GM18867 (cell line): ENCODE measurements at regions not wholly inside any gene's neighbourhood (a gene's known extent, or its start where the extent isn't known, plus 50 kb on each side); places are given as distances from the start of the nearest gene placed in this dataset.
A peak's percentile ranks its signal among the peaks of the same experiment; 100 is the strongest.
"Not testable (repeated sequence)": the region's sequence is repeated elsewhere in the genome, so short reads cannot be mapped to it uniquely, and the experiment has no call there.

Experiments used
- ATAC-seq: cut with Tn5 transposase; IDR thresholded peaks from one replicate; pipeline ENCODE4 v1.9.1; 2021; ENCODE audit warnings: mild to moderate bottlenecking, moderate library complexity; ENCODE audit not compliant: unreplicated experiment

DNA sequence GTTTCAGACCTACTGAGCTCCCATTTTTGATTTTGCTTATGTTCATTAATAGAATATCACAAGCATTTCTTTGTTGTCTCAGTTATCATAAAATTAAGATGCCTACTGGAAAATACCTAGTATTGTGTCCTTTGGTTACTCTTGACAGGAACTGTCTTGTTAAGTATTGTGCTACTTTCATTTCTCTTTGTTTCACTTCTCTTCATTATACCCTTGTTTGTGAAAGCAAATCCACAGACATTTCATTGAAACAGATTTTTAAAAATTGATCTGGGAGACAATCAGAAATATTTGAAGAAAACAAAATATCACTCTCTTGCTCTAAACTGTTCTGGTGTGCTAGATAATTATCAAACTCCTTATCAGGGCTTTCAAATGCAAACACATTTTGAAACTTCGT lies 290.5 kb upstream of the EYS start:
- no peak for ATAC-seq

DNA sequence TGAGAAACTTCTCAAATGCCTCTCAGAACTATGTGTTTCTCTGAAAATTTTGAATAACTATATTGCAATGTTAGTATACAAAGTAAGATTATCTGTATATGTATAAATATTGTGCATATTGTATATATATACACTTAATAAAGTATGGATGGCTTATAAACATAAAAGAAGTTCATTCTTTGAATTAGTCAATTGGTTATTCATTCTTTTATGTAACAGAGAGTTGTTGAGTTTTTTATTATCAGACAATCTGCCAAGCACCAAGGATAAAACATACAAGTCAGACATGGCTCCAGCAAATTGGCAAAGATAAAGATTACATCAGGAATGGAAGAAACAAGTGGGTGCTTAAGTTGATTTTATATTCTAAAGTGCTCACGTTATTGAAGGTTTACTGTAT lies 289.1 kb upstream of the EYS start:
- ATAC-seq = no peak

DNA sequence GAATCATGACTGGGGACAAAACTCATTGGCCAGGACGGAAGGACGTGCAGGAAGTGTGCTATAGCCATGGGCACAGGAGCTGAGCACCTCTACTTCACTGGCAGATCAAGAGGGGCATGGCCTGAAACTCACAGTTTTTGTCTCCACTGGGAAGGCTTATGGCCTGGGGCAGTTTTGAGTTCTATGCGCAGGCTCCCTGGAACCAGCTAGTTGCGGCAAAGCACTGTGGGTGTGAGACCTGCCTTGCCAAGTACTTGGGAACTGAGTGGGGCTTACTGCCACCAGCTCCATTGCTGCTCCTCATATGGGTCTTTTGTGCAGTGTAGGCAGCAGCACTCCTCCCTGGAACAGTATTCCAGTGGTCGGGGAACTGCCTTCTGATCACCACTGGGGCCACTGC lies 282.6 kb upstream of the EYS start:
- ATAC-seq = no peak

DNA sequence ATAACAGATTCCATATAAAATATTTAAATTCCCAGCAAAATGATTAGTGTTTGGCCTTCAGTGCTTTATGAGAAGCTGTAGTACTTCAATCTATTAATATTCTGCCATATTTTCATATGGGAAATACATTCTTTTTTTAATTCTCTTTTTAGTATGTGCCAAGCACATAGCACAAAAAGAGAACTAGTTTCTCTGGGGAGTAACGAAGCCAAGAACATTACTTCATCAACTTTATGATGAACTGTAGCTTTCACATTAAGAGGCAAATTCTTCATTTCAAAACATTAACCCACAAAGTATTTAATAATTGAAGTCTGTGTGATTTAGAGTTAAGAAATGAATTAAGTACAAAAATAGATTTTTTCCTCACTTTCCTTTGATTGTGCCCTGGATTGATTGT lies 281.0 kb upstream of the EYS start:
- ATAC-seq = no peak

DNA sequence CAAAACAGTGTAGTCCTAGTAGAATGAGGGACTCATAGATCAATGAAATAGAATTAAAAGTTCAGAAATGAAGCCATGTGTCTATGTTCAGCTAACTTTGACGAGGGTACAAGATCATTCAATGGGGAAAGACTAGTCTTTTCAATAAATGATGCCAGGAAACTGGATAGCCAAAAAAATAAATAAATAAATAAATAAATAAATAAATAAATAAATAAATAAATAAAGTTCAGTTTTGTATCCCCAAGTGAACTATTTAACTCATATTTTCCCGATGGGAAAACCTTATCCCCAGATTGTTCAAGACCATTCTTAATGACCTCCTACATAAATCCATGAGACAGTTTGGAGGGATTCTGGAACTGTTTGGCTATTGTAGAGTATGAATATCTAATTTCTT lies 277.1 kb upstream of the EYS start:
- no peak for ATAC-seq

DNA sequence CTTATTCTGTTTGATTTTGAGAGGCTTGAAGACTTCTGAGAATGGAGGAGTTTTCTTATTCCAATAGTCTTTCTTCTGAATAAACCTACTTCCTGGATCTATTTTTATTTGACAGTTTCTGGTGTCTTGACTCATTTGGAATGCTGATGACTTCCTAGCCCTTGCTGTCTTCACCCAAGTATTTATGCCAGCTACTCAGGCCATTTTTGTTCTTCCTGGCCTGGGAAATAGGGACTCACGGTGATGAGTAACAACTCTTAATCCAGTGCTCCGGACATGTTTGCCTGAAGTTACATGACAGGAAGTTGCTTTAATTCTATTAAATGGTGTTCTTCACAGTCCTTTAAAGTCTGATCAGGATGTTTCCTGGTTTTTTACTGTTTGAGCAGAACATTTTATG lies 272.1 kb upstream of the EYS start:
- no peak for ATAC-seq

DNA sequence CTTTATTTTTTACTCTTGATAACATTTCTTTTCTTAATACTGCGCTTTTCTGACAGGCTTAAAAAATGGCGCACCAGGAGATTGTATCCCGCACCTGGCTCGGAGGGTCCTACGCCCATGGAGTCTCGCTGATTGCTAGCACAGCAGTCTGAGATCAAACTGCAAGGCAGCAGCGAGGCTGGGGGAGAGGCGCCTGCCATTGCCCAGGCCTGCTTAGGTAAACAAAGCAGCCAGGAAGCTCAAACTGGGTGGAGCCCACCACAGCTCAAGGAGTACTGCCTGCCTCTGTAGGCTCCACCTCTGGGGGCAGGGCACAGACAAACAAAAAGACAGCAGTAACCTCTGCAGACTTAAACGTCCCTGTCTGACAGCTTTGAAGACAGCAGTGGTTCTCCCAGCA lies 264.2 kb upstream of the EYS start:
- ATAC-seq = not testable (repeated sequence)

DNA sequence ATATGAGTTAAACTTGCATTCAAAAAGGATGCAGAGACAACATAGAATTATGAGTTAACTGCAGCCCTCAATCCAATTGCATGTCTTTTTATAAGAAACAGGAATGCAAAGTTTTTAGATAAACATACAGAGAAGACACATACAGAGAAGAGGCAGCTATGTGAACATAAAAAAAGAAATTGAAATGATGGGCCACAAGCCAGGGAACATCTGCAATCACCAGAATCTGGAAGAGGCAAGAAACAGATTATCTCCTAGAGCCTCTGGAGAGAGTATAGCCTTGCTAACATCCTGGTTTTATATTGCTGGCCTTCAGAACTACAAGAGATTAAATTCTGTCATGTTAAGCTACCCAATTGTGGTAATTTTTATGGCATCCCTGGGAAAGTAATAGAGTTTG lies 257.2 kb upstream of the EYS start:
- no peak for ATAC-seq

DNA sequence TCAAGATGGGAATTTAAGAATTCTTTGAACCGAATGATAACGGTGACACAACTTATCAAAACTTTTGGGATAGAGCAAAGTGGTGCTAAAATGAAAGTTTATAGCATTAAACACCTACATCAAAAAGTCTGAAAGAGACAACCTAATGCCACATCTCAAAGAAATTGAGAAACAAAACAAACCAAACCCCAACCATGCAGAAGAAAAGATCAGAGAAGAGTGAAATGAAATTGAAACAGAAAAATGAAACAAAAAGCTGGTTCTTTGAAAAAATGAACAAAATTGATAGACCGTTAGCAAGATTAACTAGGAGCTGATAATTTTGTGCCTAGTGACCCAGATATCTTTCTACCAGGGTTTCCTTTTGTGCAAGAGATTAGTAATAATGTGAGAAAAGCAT lies 248.0 kb upstream of the EYS start:
- ATAC-seq = no peak

DNA sequence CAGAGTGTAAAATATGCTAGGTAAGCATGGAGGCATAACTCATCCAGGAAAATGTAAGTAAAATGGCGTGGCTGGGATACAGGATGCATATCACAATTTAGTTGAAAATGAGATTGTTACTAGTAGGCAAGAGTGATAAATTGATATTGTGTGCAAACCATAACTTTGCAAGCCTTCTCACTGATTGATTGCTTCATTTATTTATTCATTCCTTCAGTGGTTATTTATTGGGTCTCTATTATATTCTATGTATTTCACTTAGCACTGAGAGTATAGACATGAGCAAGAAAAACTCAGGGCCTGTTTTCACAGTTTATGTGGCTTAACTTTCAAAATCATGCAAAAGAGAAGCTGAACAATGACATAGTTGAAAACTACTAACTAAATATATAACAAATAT lies 241.0 kb upstream of the EYS start:
- no peak for ATAC-seq

DNA sequence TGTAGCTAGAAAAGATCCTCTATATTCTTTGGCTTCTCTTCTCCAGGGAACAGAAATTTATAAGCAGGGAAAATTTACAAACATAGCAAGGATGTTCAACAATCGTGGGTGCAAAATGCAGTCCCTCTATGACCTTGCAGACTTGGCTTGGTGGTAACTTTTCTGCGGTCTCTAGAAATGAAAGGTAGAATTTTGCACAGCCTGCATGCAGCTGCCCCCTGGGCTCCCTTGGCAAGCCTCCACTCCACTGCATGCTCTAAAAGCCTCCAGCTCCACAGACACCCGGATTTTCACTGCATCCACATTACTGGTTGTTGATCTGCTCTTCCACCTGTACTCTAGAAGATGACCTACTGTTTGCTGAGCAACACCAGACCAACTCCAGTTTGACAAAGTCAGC lies 236.5 kb upstream of the EYS start:
- ATAC-seq = no peak

DNA sequence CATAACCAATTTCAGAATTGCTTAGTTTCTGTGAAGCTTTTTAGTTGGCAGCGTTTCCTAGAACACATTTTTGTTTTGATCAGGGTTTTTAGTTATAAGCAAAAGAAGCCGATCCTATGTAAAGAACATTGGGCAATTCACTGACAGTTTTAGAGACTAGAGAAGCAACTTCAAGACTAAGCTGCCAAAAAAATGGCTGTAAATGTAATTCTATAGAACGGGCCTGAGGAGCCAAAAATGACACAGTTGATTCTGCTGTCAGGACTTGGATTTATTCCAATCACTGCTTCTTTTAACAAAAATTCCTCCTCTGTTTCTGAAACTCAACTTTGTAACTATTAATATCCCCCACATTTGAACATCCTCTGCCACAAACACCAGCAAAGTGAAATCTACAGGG lies 236.0 kb upstream of the EYS start:
- no peak for ATAC-seq

DNA sequence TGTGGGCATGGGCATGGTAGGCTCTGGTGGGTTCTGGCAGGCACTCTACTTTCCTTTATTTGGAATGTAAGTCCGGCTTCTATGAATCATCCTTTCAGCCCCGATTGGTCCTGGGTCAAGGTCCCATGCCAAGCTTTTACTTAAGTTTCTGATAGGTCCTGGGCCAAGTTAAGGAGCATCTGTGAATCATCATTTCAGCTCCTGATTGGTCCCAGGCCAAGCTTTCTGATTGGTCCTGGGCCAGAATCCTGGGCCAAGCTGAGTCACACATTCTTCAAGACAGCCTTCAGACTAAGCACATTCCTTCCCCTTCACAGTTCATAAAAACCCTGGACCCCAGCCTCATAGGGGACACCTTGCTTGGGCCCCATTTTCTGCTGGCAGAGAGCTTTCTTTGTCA lies 231.0 kb upstream of the EYS start:
- no peak for ATAC-seq

DNA sequence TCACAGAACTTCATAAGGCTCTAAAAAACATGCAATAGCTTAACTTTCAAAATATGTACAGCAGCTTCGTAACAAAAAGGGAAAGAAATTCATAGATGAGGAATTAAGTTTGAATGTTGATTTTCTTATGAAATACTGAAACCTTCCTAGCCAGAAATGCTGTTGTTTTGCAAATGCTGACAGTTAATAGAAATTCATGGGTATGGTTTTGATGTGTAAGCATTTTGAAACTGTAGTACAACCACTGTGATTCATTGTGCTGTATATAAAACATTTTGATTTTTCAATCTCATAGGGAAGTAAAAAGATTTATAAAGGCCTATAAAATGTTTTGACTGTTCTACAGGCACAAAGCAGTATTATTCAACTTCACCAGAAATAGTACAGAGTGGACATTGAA lies 228.4 kb upstream of the EYS start:
- ATAC-seq = no peak

DNA sequence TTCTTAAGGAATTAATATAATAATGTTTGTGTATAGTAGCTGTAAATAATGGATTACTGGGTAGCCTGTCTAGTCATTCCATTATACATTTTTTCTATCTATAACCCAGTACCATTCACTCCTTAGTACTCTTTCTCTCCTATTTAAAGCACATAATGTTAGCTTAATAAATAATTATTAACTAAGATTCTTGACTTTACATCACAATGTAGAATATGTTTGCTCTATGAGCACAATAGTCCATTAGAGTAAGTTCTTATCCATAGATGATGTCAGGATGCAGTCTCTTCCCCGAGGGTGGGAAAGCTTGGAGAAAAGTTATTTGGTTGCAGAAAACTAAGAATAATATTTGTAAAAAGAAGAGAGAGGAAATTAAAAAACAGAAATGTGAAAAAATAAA lies 226.4 kb upstream of the EYS start:
- ATAC-seq = no peak

DNA sequence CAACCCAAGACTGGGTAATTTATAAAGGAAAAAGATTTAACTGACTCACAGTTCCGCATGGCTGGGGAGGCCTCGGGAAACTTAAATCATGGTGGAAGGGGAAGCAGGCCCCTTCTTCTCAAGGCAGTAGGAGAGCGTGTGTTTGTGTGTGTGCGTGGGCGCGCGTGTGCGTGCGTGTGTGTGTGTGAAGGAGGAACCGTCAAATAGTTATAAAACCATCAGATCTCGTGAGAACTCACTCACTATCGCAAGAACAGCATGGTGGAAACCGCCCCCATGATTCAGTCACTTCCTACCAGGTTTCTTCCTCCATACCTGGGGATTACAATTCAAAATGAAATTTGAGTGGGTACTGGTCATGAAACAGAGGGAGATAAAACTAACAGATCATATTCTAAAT lies 220.1 kb upstream of the EYS start:
- ATAC-seq = no peak

DNA sequence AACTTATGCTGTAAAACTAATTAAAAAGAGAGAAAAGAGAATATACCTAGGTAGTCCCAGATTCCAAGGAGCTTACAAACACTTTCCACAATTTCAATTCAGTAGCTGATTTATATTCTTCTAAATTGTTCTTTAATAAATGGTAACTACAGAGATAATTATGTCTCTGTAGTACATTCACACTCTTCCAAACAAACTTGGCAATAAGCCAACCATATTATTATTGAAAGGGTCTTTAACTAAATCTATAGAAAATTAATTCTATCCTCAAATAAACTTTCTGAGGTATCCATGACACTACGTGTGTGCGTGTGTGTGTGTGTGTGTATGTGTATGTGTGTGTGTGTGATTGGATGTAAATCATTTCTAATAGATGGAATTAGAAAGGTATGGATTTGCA lies 217.4 kb upstream of the EYS start:
- no peak for ATAC-seq

DNA sequence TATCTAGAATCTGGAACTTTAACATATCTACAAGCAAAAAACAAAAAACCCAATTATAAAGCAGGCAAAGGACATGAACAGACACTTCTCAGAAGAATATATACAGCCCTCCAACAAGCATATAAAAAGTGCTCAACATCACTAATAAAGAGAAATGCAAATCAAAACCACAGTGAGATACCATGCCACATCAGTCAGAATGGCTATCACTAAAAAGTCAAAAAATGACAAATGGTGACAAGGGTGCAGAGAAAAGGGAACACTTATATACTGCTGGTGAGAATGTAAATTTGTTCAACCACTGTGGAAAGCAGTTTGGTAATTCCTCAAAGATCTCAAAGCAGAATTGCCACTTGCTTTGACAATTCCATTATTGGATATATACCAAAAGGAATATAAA lies 215.0 kb upstream of the EYS start:
- ATAC-seq = peak; percentile 89

DNA sequence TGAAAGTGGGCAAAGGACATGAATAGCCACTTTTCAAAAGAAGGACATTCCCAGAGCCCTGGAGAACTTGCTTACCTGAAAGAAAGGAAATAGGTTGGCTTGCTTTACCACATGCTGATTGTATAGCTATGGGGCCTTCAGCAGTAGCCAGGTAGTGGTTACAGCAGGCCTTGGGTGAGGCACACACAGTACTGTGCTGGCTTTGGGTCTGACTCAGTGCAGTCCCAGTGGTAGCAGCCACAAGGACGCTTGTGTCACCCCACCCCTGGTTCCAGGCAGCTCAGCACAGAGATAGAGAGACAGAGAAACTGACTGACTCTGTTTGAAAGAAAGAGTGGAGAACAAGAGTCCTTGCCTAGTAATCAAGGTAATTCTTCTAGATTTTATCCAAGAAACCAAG lies 201.0 kb upstream of the EYS start:
- ATAC-seq = no peak

DNA sequence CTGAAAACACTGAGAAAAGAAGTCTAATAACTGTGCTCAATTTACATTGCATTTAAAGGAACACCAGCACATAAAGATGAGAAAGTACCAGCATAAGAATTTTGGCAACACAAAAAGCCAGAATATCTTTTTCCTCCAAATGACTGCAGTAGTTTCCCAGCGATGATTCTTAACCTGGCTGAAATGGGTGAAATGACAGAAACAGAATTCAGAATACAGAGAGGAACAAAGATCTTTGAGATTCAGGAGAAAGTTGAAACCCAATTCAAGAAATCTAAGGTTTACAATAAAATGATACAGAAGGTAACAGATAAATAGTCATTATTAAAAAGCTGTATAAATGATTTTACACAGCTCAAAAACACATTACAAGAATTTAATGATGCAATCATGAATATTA lies 197.0 kb upstream of the EYS start:
- ATAC-seq = no peak

DNA sequence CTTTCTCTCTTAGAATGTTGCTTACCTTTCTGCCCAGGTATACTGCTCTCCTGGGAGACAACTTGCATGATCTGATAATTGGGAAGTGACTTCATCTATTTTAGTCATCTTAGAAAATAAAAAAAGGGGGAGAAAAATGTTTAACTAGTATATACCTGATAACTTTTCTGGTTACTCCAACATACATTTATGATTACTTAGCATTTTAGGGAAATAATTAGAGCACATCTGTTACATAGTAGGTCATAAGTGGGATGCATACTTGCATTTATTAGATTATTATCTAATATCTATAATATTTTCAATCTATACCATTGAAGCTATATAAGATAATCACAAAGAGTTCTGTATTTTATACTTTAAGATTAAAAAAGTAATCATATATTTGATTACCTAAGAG lies 193.9 kb upstream of the EYS start:
- no peak for ATAC-seq

DNA sequence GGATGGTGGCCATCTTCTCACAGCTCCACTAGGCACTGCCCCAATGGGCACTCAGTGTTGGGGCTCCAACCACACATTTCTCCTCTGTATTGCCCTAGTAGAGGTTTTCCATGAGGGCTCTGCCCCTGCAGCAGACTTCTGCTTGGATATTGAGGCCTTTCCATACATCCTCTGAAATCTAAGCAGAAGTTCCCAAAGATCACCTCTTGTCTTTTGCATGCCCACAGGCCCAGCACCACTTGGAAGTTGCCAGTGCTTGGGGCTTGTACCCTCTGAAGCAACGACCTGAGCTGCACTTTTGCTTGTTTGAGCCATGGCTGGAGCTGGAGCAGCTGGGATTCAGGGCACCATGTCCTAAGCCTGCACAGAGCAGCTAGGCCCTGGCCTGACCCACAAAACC lies 189.1 kb upstream of the EYS start:
- ATAC-seq = no peak

DNA sequence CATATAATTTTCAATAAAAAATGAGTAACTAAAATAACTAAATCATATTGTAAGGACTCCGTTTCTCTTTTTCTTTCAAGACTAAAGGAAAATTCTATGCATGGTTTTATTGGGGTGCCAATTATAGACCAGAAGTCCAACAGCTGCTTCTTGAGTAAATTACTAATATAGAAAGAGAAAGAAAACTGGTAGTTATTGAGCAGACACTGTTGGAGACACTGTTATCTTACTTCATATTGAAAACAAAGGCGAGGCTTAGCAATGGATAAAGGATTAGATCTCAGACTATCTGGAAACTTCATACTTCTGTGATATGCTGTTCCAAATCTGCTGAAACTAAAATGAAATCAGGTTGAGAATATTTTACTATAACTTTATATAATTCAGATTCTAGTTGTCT lies 169.6 kb upstream of the EYS start:
- peak; percentile 53 for ATAC-seq

DNA sequence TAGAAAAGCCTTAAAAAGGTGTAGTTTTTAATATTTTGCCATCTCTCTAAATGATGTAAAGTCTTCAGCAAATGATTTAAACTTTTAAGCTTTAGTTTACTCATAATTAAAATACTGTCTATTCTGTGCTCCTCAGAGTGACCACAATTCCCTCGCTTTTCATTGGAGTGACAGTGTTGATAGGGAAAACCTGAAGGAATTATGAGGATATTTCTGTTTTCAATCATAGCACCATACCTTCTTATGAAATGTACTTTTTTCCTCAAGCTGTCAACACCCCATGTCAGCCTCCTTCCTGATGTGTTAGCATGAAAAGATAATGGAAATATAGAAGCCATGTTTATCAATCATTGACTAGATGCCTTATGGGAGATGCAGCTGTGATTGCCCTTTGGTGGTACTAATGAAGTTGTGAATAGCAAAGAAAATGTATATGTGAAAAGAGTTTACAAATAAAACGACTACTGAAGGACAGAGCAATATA lies 145.4 kb upstream of the EYS start:
- ATAC-seq = no peak
